B cell (primary cell): ENCODE measurements at regions not wholly inside any gene's neighbourhood (a gene's known extent, or its start where the extent isn't known, plus 50 kb on each side); places are given as distances from the start of the nearest gene placed in this dataset.
"Not testable (repeated sequence)": the region's sequence is repeated elsewhere in the genome, so short reads cannot be mapped to it uniquely, and the experiment has no call there.

ENCODE experiments used
- ATAC-seq: fragments of 200-7000 bp; cut with Tn5 transposase; one replicate; pipeline ENCODE4 v1.10.0; 2021; ENCODE audit warnings: low read depth, mild to moderate bottlenecking, moderate number of reproducible peaks, moderate library complexity
- CTCF ChIA-PET: fragments of 350-600 bp; sonication (Branson Sonifier 250); formaldehyde crosslinking; loops from one replicate; lab custom pipeline; 2021; ENCODE audit warnings: antibody characterized with exemption, inconsistent platforms; lab: Charles Lee
- POLR2A ChIA-PET: fragments of 350-600 bp; sonication (Branson Sonifier 250); formaldehyde crosslinking; loops from one replicate; lab custom pipeline; 2021; ENCODE audit warnings: antibody characterized with exemption; lab: Charles Lee
- DNase-seq: peaks from one replicate; pipeline ENCODE4 v3.0.0; 2013
- H2AFZ ChIP-seq: 2 replicates; pipeline ENCODE4 v1.6.1; 2012; ENCODE audit warnings: mild to moderate bottlenecking, low read depth, low read length; ENCODE audit not compliant: insufficient read depth, poor library complexity, severe bottlenecking
- H3K27ac ChIP-seq, 2 donors: 1 replicate in 1 of 2; 2 replicates in 1 of 2; pipeline ENCODE4 v1.5.1; 2012 to 2013; ENCODE audit warnings: low read length in 2 of 2, mild to moderate bottlenecking in 2 of 2, moderate library complexity in 1 of 2
- H3K27me3 ChIP-seq, 4 experiments: fragments of 200-600 bp in 1 of 4; sonication (generic) in 1 of 4; replicated peaks in 1 of 4; 1 replicate in 2 of 4; 2 replicates in 2 of 4; pipeline versions ENCODE4 v1.6.1 to v1.7.0; 2013 to 2016; ENCODE audit warnings: low read length in 3 of 4, mild to moderate bottlenecking in 2 of 4, mixed read lengths in 1 of 4, moderate library complexity in 1 of 4; ENCODE audit not compliant: insufficient read depth in 4 of 4, control insufficient read depth in 3 of 4; ENCODE audit errors: control extremely low read depth in 1 of 4
- H3K36me3 ChIP-seq, 2 experiments: replicated peaks in 1 of 2; 1 replicate in 1 of 2; 2 replicates in 1 of 2; pipeline versions ENCODE4 v1.6.1 to v1.7.1; 2013; ENCODE audit warnings: low read length in 1 of 2; ENCODE audit not compliant: insufficient read depth in 2 of 2, control insufficient read depth in 1 of 2; ENCODE audit errors: control extremely low read depth in 1 of 2, extremely low read depth in 1 of 2
- H3K4me1 ChIP-seq, 2 donors: fragments of 200-600 bp in 1 of 2; sonication (generic) in 1 of 2; 1 replicate in 1 of 2; 2 replicates in 1 of 2; pipeline versions ENCODE4 v1.5.1 to v1.6.1; 2013 to 2017; ENCODE audit warnings: low read length in 2 of 2; ENCODE audit not compliant: control insufficient read depth in 2 of 2, insufficient read depth in 2 of 2
- H3K4me2 ChIP-seq: replicated peaks from 2 replicates; pipeline ENCODE3; 2012; ENCODE audit warnings: mild to moderate bottlenecking, low read depth, low read length; ENCODE audit not compliant: poor library complexity, severe bottlenecking
- H3K4me3 ChIP-seq, 5 experiments: fragments of 200-600 bp in 1 of 5; sonication (generic) in 1 of 5; 1 replicate in 3 of 5; 2 replicates in 2 of 5; pipeline versions ENCODE4 v1.5.1 to v1.7.0; 2011 to 2016; ENCODE audit warnings: low read length in 4 of 5, mild to moderate bottlenecking in 4 of 5, low read depth in 2 of 5, control low read depth in 1 of 5, moderate library complexity in 1 of 5; ENCODE audit not compliant: insufficient read depth in 1 of 5; ENCODE audit errors: control extremely low read depth in 1 of 5, extremely low read depth in 1 of 5
- H3K79me2 ChIP-seq: fragments of 200-600 bp; sonication (generic); one replicate; pipeline ENCODE4 v1.6.0; 2016; ENCODE audit warnings: low read length; ENCODE audit not compliant: control insufficient read depth, insufficient read depth
- H3K9ac ChIP-seq: fragments of 200-600 bp; sonication (generic); 2 replicates; pipeline ENCODE4 v1.6.1; 2017; ENCODE audit warnings: mild to moderate bottlenecking, low read length, moderate library complexity
- H3K9me3 ChIP-seq, 3 donors: one replicate each; pipeline versions ENCODE4 v1.6.1 to v1.7.1; 2013; ENCODE audit warnings: low read length in 2 of 3; ENCODE audit not compliant: control insufficient read depth in 2 of 3, insufficient read depth in 1 of 3; ENCODE audit errors: control extremely low read depth in 1 of 3
- H4K20me1 ChIP-seq: 2 replicates; pipeline ENCODE4 v1.6.0; 2012; ENCODE audit warnings: mild to moderate bottlenecking, low read length; ENCODE audit not compliant: insufficient read depth, control insufficient read depth, poor library complexity, severe bottlenecking
- H3K27ac Mint-ChIP-seq: one replicate; pipeline ENCODE4 v1.8.0; 2021; ENCODE audit warnings: mixed read lengths
- H3K27me3 Mint-ChIP-seq: one replicate; pipeline ENCODE4 v1.8.0; 2021; ENCODE audit warnings: mixed read lengths
- H3K4me1 Mint-ChIP-seq: one replicate; pipeline ENCODE4 v1.8.0; 2021; ENCODE audit warnings: mixed read lengths
- H3K4me3 Mint-ChIP-seq: one replicate; pipeline ENCODE4 v1.8.0; 2021; ENCODE audit warnings: mixed read lengths
- H3K9me3 Mint-ChIP-seq: one replicate; pipeline ENCODE4 v1.8.0; 2022; ENCODE audit warnings: mixed read lengths; ENCODE audit not compliant: insufficient read depth
- EZH2 ChIP-seq: IDR thresholded peaks from 2 replicates; pipeline ENCODE4 v1.6.1; 2012; ENCODE audit warnings: borderline replicate concordance, low read depth, mild to moderate bottlenecking, moderate library complexity, low read length; ENCODE audit not compliant: insufficient read depth, poor library complexity, severe bottlenecking
- WGBS: methylation state at CpG from one replicate; pipeline ENCODE4 v1.1.5; 2013; ENCODE audit warnings: missing lambda C conversion rate; ENCODE audit not compliant: insufficient coverage; 5-methylcytosine and 5-hydroxymethylcytosine counted together
- intact Hi-C: fragments of 100-400 bp; cut with micrococcal nuclease; formaldehyde crosslinking; loops from one replicate; pipeline ENCODE4 v1.10.0; 2022
- TF ChIP-seq, protein P1 (sequence below): fragments of 200-600 bp; IDR thresholded peaks from one replicate; pipeline ENCODE4 v1.8.0; 2022; ENCODE audit warnings: antibody characterized with exemption, mild to moderate bottlenecking

DNA sequence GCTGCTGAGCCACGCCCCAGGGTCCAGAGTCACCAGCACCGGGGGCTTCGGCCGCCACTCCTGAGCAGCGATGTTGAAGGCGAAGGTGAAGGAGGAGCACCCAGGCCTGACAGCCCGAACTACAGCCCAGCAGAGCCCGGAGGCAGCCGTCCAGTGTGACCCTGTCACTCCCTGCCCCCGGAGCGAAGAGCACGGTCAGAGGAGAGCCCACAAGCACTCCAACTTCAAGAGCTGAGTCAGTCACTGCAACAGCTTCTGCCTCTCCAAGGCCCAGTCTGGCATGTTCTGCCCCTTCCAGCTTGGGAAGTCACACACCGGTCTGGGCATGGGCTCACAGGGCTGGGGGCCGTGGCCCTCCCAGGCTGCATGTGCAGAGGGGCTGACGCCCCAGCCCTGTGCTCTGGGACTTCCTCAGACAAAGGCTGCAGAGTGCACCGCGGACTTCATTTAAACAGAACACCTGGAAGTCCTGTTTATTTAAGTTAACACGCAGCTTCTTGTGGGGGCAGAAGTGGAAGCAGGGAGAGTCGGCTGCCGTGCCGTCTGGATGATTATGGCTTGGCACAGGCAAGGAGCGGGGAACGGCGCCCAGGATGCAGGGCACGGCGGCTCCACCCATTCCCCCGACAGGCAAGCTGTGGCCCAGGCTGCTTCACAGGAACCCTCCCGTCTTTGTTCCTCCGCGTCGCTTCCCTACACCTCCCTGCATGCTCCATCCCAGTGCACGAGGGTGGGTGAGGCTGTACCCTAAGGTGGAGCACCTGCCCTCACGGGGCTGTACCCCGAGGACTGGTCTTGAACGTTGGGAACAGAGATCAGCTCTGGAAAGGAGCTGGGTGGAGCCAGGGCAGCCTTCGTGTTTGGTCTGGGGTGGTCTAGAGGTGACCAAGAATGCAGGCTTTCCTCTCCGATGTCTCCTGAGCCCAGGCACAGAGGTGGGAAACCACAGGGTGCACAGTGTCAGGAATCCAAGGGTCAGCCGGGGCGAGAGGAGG lies 68.9 kb upstream of the METRNL start:
- ChIA-PET POLR2A (no interaction called here), CTCF (no interaction called here)
- H3K4me2 ChIP-seq, result no peak overlapping the region
- no peak overlapping the region for H3K27ac Mint-ChIP-seq
- no peak overlapping the region for H3K27ac ChIP-seq
- no peaks in the 10 kb centered on the region for H4K20me1 ChIP-seq
- TF ChIP-seq, protein P1, sequence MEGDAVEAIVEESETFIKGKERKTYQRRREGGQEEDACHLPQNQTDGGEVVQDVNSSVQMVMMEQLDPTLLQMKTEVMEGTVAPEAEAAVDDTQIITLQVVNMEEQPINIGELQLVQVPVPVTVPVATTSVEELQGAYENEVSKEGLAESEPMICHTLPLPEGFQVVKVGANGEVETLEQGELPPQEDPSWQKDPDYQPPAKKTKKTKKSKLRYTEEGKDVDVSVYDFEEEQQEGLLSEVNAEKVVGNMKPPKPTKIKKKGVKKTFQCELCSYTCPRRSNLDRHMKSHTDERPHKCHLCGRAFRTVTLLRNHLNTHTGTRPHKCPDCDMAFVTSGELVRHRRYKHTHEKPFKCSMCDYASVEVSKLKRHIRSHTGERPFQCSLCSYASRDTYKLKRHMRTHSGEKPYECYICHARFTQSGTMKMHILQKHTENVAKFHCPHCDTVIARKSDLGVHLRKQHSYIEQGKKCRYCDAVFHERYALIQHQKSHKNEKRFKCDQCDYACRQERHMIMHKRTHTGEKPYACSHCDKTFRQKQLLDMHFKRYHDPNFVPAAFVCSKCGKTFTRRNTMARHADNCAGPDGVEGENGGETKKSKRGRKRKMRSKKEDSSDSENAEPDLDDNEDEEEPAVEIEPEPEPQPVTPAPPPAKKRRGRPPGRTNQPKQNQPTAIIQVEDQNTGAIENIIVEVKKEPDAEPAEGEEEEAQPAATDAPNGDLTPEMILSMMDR, result no peak
- TF ChIP-seq EZH2, result no peak
- no peak overlapping the region for H3K4me3 Mint-ChIP-seq
- H3K9ac ChIP-seq, result no peak overlapping the region
- H3K9me3 ChIP-seq, result no peaks in the 10 kb centered on the region
- WGBS, result 96% methylated on average over 37 of the region's 39 CpGs
- H3K4me1 ChIP-seq, result no peaks in the 10 kb centered on the region
- ATAC-seq, result no peak
- H3K4me1 Mint-ChIP-seq, result no peaks in the 10 kb centered on the region
- no peak overlapping the region for H3K4me3 ChIP-seq
- H3K79me2 ChIP-seq, result no peaks in the 10 kb centered on the region
- intact Hi-C loops, result no loop called here
- no peak overlapping the region for H2AFZ ChIP-seq
- no peak for DNase-seq
- no peaks in the 10 kb centered on the region for H3K9me3 Mint-ChIP-seq
- H3K27me3 Mint-ChIP-seq, result no peaks in the 10 kb centered on the region
- H3K27me3 ChIP-seq, result no peaks in the 10 kb centered on the region
- H3K36me3 ChIP-seq, result no peaks in the 10 kb centered on the region

DNA sequence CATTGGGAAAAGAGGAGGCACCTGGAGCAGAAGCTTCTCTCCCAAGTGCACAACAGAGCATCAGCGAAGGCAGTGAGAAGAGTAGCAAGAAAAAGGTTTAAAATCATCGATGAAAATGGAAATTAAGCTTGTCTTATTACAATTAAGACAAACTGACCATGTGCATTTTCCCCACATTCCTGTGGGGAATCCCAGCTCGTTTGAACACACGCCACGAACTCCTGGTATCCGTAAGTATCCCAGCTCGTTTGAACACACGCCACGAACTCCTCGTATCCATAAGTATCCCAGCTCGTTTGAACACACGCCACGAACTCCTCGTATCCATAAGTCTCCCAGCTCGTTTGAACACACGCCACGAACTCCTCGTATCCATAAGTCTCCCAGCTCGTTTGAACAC lies 67.7 kb upstream of the METRNL start:
- H3K27ac Mint-ChIP-seq, H3K4me1 Mint-ChIP-seq, H3K9me3 ChIP-seq, H3K27ac ChIP-seq, H3K4me3 ChIP-seq, DNase-seq, H3K4me3 Mint-ChIP-seq, ATAC-seq, H2AFZ ChIP-seq, H4K20me1 ChIP-seq, H3K27me3 Mint-ChIP-seq, POLR2A ChIA-PET, H3K36me3 ChIP-seq, H3K4me1 ChIP-seq, H3K4me2 ChIP-seq, H3K9me3 Mint-ChIP-seq, intact Hi-C loops, H3K27me3 ChIP-seq, H3K79me2 ChIP-seq, H3K9ac ChIP-seq: not testable (repeated sequence)
- CTCF ChIA-PET, result interaction anchor here (0.6 to 1.1 kb wide), 3 partner anchors 12 to 678 kb away, joined by 3 read pairs; partner anchors contain the start of gene SECTM1
- 95% methylated on average over 10 of the region's 19 CpGs for WGBS
